ENCODE measurements at regions not wholly inside any gene's neighbourhood (a gene's known extent, or its start where the extent isn't known, plus 50 kb on each side); places are given as distances from the start of the nearest gene placed in this dataset.

GRCh38 chr2:7952046-7952745 lies 729.7 kb upstream of the ID2 start:
- no peak for DNase-seq

- DNase-seq: no peak
Measured at GRCh38 chr2:7953195-7953594, 728.7 kb upstream of the ID2 start.

DNA sequence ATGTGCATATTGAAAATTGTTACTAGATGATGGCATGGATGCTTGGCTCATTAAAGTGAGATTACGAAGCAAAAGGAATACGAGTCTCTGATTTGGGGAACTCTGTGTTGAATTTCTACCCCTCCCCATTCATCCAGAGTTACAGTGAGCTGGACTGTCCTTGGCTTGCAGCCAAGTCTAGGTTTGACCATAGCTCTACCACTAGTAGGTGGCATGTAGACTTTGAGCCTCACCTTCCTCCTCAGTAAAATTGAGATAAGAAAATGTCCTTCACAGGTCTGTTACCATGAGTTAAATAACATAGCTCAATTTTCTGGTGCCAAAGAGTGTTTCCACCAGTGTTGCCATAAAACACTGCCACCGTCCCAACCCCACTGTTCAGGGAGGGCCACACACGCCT lies 727.6 kb upstream of the ID2 start:
- no peak for DNase-seq

- DNase-seq: no peak
Measured at GRCh38 chr2:7956126-7956689, 725.6 kb upstream of the ID2 start.

- DNase-seq: no peak
Measured at GRCh38 chr2:7961550-7961949, 720.3 kb upstream of the ID2 start.

GRCh38 chr2:7962161-7962560 lies 719.7 kb upstream of the ID2 start:
- no peak for DNase-seq

DNA sequence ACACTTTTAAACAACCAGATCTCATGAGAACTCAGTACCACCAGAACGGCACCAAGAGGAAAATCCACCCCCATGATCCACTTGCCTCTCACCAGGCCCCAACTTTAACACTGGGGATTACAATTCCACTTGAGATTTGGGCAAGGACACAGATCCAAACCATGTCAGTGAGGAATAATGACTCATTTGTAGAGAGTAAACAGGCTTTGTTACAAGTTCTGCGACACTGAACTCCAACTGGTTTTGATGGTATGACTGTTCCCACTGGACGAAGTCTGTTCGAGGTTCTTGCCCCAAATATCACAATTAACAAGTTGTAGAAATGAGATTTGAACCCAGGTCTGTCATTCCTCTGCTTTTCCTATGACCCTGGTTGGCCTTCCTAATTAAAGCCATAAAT lies 718.1 kb upstream of the ID2 start:
- no peak for DNase-seq

DNA sequence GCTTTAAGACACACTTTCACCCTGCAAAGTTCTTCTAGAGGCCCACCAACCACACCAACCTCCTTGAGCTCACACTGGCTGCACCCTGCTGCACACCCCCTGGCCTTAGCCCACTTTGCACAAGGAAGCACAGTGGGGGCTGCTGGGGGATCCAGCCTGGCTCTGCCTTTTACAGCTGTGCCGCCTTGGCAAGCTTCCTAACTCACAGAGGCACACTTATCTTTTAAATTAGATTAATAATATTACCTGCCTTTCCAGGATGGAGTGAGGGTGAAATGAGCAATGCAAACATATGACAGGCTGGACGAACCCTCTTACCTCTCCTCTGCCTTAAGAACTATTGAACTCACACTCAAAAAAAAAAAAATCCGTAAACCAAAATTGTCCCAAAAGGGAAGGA lies 715.8 kb upstream of the ID2 start:
- no peak for DNase-seq

- DNase-seq: no peak
Measured at GRCh38 chr2:7967707-7968405, 714.0 kb upstream of the ID2 start.

DNA sequence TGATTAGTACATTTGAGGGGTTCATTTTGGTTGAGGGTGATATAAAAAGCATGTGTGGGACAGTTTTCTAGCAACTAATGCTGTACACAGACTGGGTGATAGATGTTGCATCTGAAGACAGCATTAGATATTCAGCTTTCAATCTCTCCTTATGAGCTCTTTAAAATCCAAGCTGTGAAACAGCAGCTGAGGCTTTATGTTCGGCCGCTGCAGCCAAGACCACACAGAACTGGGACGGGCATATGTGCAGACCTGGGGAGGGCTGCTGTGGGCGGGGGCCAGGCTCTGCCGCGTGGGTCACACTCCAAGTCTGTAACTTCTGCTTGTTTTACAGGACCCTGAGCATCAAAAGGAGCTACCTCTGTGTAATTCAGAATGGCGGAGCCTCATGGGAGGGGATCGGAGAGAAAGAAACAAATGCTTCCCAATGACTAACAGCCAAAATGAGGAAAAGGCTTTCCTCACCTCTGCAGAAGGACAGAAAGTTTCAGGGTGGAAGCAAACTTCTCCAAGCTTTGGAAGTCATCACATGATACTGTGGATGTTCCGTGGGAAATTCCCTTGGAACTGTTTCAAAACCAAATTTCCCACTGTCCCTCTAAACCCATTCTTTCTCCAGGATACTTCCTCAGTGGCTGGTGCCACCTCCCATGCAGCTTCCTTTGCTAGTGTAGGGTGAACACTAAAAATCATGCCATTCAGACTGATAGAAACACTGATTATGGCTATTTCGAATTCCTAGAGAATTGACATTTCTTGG lies 711.9 kb upstream of the ID2 start:
- DNase-seq: no peak

DNA sequence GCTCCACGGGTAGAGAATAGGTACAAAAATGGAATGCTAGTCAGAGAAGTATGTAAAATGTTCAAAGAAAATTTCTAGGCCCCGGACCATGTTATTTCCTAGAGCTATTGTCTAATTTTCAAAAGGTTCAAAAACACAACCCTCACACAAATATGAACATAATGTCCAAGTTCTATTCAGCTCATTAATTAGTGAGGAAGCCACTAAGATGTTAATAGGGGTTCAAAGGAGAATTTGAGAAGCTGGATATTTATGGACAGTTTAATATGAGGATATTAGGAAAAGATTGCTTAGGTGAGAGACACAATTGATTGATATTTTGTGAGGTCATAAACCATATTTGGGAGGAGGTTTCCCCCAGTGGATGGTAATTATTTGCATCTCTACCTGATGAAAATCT lies 710.6 kb upstream of the ID2 start:
- DNase-seq: no peak

- no peak for DNase-seq
Measured at GRCh38 chr2:7971841-7972240, 710.0 kb upstream of the ID2 start.

- DNase-seq: no peak
Measured at GRCh38 chr2:7972670-7973069, 709.2 kb upstream of the ID2 start.

- no peak for DNase-seq
Measured at GRCh38 chr2:7973801-7974480, 707.9 kb upstream of the ID2 start.

GRCh38 chr2:7974936-7975335 lies 706.9 kb upstream of the ID2 start:
- no peak for DNase-seq

DNA sequence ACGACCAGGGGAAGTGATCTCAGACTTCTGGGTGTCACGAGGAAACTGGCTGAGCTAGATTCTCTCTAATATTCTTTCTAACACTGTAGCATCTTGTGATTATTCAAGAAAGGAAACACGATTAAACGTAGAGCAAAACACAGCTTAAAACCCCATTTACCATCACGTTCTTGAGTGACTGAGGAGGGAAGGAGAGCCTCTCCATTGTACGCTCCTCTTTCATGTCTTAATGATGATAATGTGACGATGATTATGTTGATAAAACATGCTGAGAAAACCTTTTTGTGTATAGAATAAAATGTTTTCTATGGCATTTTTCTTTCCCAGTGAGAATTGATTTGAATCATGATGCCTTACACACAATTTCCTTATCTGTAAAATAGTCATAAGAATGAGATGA lies 705.6 kb upstream of the ID2 start:
- DNase-seq: no peak

- no peak for DNase-seq
Measured at GRCh38 chr2:7977981-7978380, 703.9 kb upstream of the ID2 start.

DNA sequence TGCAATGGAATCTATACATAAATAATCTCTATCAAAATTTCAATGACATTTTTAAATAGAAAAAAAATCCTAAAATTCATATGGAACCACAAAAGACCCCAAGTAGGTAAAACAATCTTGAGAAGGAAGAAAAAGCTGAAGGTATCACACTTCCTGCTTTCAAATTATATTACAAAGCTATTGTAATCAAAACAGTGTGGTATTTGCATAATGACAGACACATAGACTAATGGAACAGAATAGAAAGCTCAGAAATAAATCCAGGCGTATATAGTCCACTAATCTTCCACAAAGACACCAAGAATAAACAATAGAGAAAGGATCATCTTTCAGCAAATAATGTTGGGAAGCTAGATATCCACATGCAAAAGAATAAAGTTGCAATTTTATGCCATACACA lies 699.8 kb upstream of the ID2 start:
- DNase-seq: no peak

DNA sequence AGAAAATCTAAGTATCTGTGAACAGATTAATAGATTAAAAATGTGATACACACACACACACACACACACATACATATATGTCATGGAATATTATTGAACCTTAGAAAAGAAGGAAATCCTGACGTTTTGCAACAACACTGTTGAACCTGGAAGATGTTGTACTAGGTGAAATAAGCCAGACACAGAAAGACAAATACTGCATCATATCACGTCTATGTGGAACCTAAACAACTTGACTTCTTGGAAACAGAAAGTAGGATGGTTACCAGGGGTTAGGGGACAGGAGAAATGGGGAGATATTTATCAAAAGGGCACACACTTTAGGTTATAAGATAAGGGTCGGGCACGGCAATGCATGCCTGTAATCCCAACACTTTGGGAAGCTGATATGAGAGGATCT lies 698.4 kb upstream of the ID2 start:
- no peak for DNase-seq

GRCh38 chr2:7983912-7984311 lies 697.9 kb upstream of the ID2 start:
- no peak for DNase-seq

DNA sequence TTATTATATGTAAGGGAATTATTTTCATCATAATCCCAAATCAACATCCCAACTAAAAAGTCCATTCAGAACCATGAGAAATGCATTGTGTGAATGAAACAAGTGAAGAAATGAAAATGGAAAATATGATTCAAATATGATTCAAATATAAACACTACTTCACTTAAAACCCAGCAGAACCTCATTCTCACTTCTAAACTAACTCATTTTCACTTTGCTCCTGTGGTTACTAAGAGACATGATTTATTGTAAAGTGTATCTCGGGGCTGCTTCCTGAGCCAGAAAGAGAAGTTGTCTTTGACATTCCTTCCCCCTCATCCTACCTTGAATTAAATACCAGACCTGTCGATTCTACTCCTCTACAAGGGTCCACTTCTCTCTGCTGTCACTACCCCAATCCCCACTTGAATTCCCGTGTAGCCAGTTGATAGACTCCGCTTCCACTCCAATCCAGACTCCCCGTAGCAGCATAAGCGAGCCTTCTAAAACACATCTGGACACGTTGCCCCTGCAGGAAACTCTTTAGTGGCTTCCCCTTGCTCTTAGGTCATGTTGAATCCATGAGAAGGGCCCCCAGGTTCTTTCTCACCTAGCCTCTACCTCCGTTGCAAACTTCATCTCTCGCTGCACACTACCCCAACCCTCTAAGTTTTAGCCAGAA lies 697.0 kb upstream of the ID2 start:
- no peak for DNase-seq

DNA sequence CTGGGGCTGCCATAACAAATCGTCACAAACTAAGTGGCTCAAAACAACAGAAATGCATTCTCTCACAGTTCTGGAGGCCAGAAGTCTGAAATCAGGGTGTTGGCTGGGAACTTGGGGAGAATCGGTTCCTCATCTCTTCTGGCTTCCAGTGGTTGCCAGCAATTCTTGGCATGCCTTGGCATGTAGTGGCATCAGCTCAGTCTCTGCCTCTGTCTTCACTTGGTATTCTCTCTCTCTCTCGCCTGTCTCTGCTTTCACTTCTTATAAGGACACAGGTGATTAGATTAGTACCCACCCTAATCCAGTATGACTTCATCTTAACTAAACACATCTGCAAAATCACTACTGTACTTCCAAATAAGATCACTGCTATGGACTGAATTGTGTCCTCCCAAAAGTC lies 695.4 kb upstream of the ID2 start:
- DNase-seq: no peak

DNA sequence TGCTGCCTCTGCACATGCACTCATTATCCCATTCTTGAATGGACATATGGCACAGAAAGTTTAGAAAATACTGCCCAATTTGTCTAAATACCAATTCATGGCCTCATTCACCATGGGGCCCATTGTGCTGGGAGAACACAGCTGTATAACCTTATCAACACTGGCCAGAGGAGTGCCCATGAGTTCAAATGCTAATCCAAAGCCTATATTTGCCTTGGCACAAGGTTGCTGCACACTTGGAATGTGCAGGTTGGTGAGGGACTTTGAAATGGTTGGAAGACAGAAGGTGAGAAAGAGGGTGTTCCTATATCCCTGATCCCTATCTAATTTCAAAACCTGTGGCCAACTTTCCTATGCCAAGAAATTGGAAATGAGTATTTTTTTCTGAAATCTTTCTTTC lies 693.9 kb upstream of the ID2 start:
- no peak for DNase-seq
